ENCODE measurements at regions not wholly inside any gene's neighbourhood (a gene's known extent, or its start where the extent isn't known, plus 50 kb on each side); places are given as distances from the start of the nearest gene placed in this dataset.

GRCh38 chr2:221077799-221078198, 494.3 kb downstream of the EPHA4 start:
- Histone ChIP-seq H3K79me2 (replicated peaks; ENCODE audit: insufficient read depth, low read length) (no peaks in the 10 kb centered on the region), H3K27ac (ENCODE audit: low read length) (no peak overlapping the region), H3K36me3 (ENCODE audit: insufficient read depth, low read length) (no peaks in the 10 kb centered on the region), H3K4me2 (ENCODE audit: low read length) (no peak overlapping the region), H3K9me2 (ENCODE audit: insufficient read depth, low read length) (no peaks in the 10 kb centered on the region), H3K27me3 (ENCODE audit: insufficient read depth, low read depth, low read length) (no peaks in the 10 kb centered on the region), H3K9ac (ENCODE audit: low read length) (no peak overlapping the region), H3F3A (ENCODE audit: insufficient read depth, low read length, poor library complexity, severe bottlenecking) (no peaks in the 10 kb centered on the region), H3K4me3 (ENCODE audit: low read length) (no peak overlapping the region), H3K9me3 (ENCODE audit: low read length) (no peaks in the 10 kb centered on the region), H2AFZ (ENCODE audit: low read depth, low read length) (no peak overlapping the region), H4K20me1 (ENCODE audit: insufficient read depth) (no peaks in the 10 kb centered on the region)
- TF ChIP-seq SMC3 (conservative IDR thresholded peaks at IDR 0.05; ENCODE audit: poor library complexity) (no peak), POLR2AphosphoS5 (IDR thresholded peaks at IDR 0.05) (no peak), REST (IDR thresholded peaks at IDR 0.05; ENCODE audit: borderline replicate concordance) (no peak), TAF1 (IDR thresholded peaks at IDR 0.05; ENCODE audit: low read depth) (no peak), EZH2 (IDR thresholded peaks at IDR 0.05; ENCODE audit: borderline replicate concordance, insufficient read depth, low read length, poor library complexity, severe bottlenecking) (no peak), CTCF (IDR thresholded peaks at IDR 0.05; ENCODE audit: poor library complexity, severe bottlenecking) (no peak), EP300 (conservative IDR thresholded peaks at IDR 0.05; ENCODE audit: poor library complexity, severe bottlenecking) (no peak)

- Histone ChIP-seq H3K36me3 (ENCODE audit: insufficient read depth, low read length) (no peaks in the 10 kb centered on the region), H3K9ac (ENCODE audit: low read length) (no peak overlapping the region), H3K27me3 (ENCODE audit: insufficient read depth, low read depth, low read length) (no peaks in the 10 kb centered on the region), H4K20me1 (ENCODE audit: insufficient read depth) (no peaks in the 10 kb centered on the region), H3F3A (ENCODE audit: insufficient read depth, low read length, poor library complexity, severe bottlenecking) (no peaks in the 10 kb centered on the region), H3K4me3 (ENCODE audit: low read length) (no peak overlapping the region), H3K79me2 (replicated peaks; ENCODE audit: insufficient read depth, low read length) (no peaks in the 10 kb centered on the region), H2AFZ (ENCODE audit: low read depth, low read length) (no peak overlapping the region), H3K9me2 (ENCODE audit: insufficient read depth, low read length) (no peaks in the 10 kb centered on the region), H3K9me3 (ENCODE audit: low read length) (no peaks in the 10 kb centered on the region), H3K4me2 (ENCODE audit: low read length) (no peak overlapping the region), H3K27ac (ENCODE audit: low read length) (no peak overlapping the region)
- no peak for TF ChIP-seq CTCF (IDR thresholded peaks at IDR 0.05; ENCODE audit: poor library complexity, severe bottlenecking)
Observed at GRCh38 chr2:221085341-221085900, 486.7 kb downstream of the EPHA4 start.
